Cardiac muscle cell (in vitro differentiated cells and primary cell): ENCODE measurements at regions not wholly inside any gene's neighbourhood (a gene's known extent, or its start where the extent isn't known, plus 50 kb on each side); places are given as distances from the start of the nearest gene placed in this dataset.

ENCODE experiments used
- DNase-seq, 2 donors: peaks; one replicate each; pipeline versions ENCODE4 v3.0.0 to v3.0.0-alpha.2; 2010 to 2017; ENCODE audit warnings: low read depth in 1 of 2, low spot score in 1 of 2
- H3K27ac ChIP-seq: fragments of 200-600 bp; sonication (generic); 2 replicates; pipeline ENCODE4 v1.5.1; 2016
- H3K27me3 ChIP-seq: fragments of 200-600 bp; sonication (generic); 2 replicates; pipeline ENCODE4 v1.6.0; 2016; ENCODE audit warnings: control low read depth
- H3K36me3 ChIP-seq: fragments of 200-600 bp; sonication (generic); 2 replicates; pipeline ENCODE4 v1.5.1; 2016; ENCODE audit warnings: control low read depth
- H3K4me1 ChIP-seq: fragments of 200-600 bp; sonication (generic); 2 replicates; pipeline ENCODE4 v1.8.1; 2017; ENCODE audit warnings: low read depth, mild to moderate bottlenecking, mixed run types
- H3K4me3 ChIP-seq: fragments of 200-600 bp; sonication (generic); 2 replicates; pipeline ENCODE4 v1.5.1; 2016; ENCODE audit warnings: mild to moderate bottlenecking
- H3K9me3 ChIP-seq: fragments of 200-600 bp; sonication (generic); 2 replicates; pipeline ENCODE4 v1.5.1; 2017; ENCODE audit warnings: low read depth, mild to moderate bottlenecking, control low read depth
- TF ChIP-seq, protein P1 (sequence below): IDR thresholded peaks from 2 replicates; pipeline ENCODE4 v1.5.1; 2012; ENCODE audit warnings: low read depth, mild to moderate bottlenecking, low read length

DNA sequence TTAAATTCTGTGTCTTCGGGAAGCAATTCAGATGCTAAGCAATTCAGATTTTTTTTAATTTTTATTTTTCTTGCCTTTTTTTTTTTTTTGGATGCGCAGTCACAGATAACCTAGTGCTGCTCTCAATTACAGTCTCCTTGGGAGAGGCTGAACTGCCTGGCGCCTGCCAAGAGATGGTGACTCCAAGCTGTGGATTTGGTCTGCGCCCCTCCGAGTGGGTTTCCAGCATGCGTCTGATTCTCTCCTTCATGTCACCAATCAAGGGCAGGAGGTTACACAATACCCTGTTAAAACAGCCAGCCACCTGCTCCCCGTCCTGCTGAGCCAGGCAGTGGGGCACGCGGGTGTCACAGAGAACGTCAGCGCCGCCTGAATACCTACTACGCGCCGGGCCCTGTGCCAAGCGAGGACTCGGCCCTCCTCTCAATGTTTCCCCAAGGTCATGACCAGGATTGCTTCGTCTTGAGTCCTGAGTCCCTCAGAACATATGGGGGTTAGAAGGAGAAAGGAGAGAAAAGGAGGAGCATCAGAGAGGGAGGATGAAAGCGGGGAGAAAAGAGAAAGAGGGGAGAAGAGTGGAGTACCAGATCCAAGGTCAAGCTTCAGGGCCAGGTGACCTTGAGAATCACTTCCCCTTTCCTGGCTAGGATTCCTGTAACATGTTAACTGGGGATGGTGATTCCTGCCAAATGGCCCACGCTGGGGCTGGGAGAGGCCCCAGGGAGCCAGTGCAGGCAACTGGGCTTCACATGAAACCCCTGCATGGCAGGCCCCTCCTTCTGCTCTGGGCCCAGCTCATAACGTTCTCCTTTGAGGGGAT, 213.6 kb downstream of the URI1 start:
- Histone ChIP-seq H3K4me3 (no peak overlapping the region), H3K36me3 (no peaks in the 10 kb centered on the region), H3K27me3 (peaks cover 4% of the 10 kb centered on the region), H3K4me1 (no peaks in the 10 kb centered on the region), H3K27ac (no peak overlapping the region), H3K9me3 (no peaks in the 10 kb centered on the region)
- TF ChIP-seq, protein P1, sequence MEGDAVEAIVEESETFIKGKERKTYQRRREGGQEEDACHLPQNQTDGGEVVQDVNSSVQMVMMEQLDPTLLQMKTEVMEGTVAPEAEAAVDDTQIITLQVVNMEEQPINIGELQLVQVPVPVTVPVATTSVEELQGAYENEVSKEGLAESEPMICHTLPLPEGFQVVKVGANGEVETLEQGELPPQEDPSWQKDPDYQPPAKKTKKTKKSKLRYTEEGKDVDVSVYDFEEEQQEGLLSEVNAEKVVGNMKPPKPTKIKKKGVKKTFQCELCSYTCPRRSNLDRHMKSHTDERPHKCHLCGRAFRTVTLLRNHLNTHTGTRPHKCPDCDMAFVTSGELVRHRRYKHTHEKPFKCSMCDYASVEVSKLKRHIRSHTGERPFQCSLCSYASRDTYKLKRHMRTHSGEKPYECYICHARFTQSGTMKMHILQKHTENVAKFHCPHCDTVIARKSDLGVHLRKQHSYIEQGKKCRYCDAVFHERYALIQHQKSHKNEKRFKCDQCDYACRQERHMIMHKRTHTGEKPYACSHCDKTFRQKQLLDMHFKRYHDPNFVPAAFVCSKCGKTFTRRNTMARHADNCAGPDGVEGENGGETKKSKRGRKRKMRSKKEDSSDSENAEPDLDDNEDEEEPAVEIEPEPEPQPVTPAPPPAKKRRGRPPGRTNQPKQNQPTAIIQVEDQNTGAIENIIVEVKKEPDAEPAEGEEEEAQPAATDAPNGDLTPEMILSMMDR: no peak
- no peak for DNase-seq

DNA sequence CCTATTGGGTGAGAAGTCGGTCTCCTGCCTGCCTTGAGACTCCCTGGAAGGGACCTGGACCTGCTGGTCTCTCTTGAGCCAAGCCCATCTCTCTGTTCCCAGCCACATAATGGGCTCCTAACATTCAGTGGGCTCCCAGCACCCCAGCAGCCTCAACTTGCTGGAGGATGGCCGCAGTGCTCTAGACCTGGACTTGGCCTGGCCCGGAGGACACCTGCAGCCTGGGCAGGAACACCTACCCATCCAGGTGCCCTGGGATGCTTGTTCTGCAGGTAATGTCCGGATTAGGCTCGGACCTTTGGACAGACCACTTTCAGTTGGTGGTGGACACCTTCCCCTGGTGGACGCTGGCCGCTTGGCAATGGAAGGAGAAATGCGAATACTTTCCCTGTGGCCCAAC, 214.6 kb downstream of the URI1 start:
- Histone ChIP-seq H3K4me1 (no peaks in the 10 kb centered on the region), H3K27ac (no peak overlapping the region), H3K27me3 (peaks cover 3% of the 10 kb centered on the region), H3K36me3 (no peaks in the 10 kb centered on the region), H3K4me3 (no peak overlapping the region), H3K9me3 (no peaks in the 10 kb centered on the region)
- DNase-seq: no peak
- TF ChIP-seq, protein P1: no peak

DNA sequence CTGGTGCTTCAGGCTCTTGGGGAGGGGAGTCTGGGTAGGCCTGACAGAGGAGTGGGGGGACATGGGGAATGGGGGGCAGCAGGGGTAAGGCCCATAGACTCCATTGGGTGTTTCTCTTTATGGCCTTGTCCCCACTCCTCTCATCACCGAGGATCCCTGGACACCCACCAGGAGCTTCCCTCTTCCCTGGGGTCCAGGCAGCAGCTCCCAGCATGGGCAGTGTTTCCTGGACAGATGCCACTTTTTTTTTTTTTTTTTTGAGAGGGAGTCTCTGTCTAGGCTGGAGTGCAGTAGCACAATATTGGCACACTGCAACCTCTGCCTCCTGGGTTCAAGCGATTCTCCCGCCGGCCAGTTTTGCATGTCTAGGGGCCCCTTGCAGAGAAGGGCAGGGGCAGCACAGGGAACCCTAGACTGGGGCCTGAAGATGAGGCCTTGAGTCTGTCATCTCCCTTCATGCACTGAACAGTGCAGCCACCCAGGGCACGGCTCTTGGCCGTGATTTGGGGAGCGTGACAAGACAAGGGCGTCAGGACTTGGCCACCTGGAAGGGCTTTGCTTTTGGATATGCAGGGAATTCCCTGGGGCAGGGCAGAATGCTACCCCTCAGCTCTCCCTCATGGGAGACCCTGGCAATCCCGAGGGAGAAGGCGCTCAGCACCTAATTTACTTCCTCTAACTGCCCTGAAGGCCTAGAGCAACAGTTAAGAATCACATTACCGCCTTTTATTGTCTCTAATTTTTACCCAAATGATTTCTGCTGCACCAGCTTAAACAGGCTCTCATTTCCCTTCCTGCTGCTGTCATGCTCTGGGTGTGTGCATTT, 213.9 kb upstream of the ZNF536 start:
- Histone ChIP-seq H3K4me3 (no peak overlapping the region), H3K36me3 (no peaks in the 10 kb centered on the region), H3K27me3 (no peaks in the 10 kb centered on the region), H3K27ac (no peak overlapping the region), H3K4me1 (no peaks in the 10 kb centered on the region), H3K9me3 (no peaks in the 10 kb centered on the region)
- TF ChIP-seq, protein P1: no peak
- DNase-seq: no peak

DNA sequence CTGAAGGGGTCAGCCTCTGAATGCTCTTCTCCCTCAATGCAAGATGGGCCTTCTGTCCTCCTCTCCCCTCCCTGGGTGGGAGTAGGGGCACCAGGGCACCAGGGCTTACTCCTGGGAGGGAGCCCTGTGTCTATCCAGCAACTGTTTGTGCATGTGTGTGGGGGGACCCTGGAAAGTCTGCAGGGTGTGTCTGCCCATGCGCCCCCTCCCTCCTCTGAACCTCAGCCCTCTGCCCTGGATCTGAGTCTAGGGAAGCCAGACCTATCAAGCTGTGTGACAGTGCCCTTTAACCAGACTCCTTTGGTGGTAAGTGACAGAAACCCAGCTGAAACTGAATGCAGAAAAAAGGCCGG, 213.3 kb upstream of the ZNF536 start:
- Histone ChIP-seq H3K9me3 (no peaks in the 10 kb centered on the region), H3K36me3 (no peaks in the 10 kb centered on the region), H3K27ac (no peak overlapping the region), H3K4me1 (no peaks in the 10 kb centered on the region), H3K27me3 (no peaks in the 10 kb centered on the region), H3K4me3 (no peak overlapping the region)
- no peak for DNase-seq
- TF ChIP-seq, protein P1: no peak

DNA sequence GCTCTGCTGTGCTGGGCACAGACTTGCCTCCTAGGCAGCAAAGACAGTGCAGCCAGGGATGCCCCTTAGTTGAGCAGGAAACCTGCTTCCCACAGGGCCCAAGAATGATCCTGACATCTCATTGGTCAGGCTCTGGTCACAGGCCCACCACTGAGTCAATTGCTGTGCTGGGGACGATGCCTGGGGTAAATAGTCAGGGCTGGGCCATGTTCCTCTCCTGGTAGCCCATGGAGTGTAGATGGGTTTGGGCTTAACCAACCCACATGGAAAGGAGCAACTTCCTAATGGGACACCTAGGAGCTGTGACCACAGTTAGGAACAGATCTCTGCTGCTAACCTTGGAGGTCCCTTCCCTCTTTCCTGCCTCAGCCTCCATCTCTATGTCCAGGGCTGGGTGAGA, 212.5 kb upstream of the ZNF536 start:
- Histone ChIP-seq H3K36me3 (no peaks in the 10 kb centered on the region), H3K27me3 (no peaks in the 10 kb centered on the region), H3K4me3 (no peak overlapping the region), H3K9me3 (no peaks in the 10 kb centered on the region), H3K4me1 (no peaks in the 10 kb centered on the region), H3K27ac (no peak overlapping the region)
- no peak for DNase-seq
- TF ChIP-seq, protein P1: no peak
